NCI-H1417 (cell line): ENCODE measurements at regions not wholly inside any gene's neighbourhood (a gene's known extent, or its start where the extent isn't known, plus 50 kb on each side); places are given as distances from the start of the nearest gene placed in this dataset.
"Not testable (repeated sequence)": the region's sequence is repeated elsewhere in the genome, so short reads cannot be mapped to it uniquely, and the experiment has no call there.

Experiments
- DNase-seq, 3 experiments: peaks; one replicate each; lab custom pipeline; 2025; lab: John Stamatoyannopoulos, UW

DNA sequence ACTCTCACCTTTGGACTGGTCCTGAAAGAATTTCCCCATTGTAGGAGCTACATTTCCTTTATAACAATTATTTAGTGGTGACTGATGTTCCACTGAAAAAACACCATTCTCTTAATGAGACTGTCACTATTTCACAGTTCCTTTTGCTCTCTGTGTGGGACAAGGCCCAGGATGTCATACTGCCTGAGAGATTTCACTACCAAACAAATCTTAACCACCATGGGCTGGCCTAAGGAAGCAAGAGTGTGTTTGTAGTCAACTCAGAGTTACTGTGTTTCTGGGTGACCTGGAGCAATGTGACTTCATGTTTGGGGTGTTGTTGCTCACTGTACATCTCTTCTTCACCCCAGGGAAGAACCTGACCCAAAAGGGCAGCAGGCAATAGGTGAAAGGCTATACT, 50.1 kb upstream of the ZNF608 start:
- no peak for DNase-seq

GRCh38 chr5:124797665-124798087, 51.2 kb upstream of the ZNF608 start:
- DNase-seq = no peak

GRCh38 chr5:124798890-124799289, 52.5 kb upstream of the ZNF608 start:
- no peak for DNase-seq

GRCh38 chr5:124801551-124801950, 55.1 kb upstream of the ZNF608 start:
- DNase-seq = no peak

DNA sequence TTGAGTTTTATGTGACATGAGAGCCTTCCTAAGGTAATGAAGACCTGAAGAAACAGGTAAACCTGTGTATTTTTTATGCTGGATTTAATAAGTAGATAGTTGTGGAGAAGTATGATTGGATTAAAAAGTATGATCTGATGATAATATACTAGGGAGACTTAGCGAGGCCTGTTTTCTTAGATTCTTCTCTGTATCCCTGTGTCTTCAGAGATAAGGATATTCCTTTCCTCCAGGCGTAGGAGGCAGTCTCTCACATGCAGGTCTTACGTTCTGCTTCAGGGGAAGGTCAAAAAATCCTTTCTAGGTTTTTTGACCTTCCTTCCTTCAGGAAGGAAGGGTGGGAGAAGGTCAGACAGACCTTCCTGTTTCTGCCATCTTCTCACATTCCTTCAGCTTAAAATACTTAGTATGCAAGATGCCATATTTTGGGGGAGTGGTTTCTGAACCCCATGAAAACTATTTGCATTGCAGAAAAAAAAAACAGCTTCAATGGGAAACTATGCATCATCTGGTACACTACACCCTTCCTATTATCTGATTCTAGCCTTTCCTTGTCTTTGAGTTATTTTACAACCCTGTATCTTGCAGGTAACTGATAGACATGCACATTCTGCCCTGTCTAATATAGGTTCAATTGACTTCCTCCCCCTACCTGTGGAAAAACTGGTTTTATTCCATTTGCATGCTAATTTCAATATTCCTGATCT, 57.3 kb upstream of the ZNF608 start:
- DNase-seq = no peak

GRCh38 chr5:124806026-124806372, 59.6 kb upstream of the ZNF608 start:
- no peak for DNase-seq

GRCh38 chr5:124806373-124807077, 60.1 kb upstream of the ZNF608 start:
- DNase-seq = peak; percentile 82 to 96 (median 91)

GRCh38 chr5:124808842-124809268, 62.4 kb upstream of the ZNF608 start:
- DNase-seq = no peak

- DNase-seq = no peak
Observed at GRCh38 chr5:124810396-124811006, 64.1 kb upstream of the ZNF608 start.

DNA sequence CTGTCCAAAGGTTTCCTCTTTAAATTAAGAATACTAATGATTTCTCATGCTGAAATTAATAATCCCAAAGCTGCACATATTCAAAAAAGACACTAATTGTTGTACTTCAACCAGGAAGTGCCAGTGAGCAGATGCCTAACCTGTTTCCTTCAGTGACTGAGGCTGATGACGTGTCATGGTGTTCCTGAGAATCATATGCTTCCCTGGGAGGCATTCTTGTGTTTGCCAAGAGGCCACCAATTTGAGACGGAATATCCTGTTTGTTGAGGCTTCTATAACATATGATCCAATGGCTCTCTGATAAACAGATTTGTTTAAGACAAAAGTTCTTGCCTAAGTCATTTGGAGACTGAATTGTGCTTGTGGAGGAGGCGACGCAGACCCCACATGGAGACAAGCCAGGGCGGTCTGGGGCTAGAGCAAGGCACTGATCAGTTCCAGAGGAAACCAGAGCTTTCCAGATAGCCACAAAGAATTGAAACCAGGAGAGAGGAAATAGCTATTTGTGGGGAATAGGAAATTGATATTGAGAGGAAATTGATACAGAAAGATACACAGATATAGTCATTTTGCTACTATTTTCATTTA, 66.4 kb upstream of the ZNF608 start:
- peak in 1 of 3 experiments; percentile 7 for DNase-seq

DNA sequence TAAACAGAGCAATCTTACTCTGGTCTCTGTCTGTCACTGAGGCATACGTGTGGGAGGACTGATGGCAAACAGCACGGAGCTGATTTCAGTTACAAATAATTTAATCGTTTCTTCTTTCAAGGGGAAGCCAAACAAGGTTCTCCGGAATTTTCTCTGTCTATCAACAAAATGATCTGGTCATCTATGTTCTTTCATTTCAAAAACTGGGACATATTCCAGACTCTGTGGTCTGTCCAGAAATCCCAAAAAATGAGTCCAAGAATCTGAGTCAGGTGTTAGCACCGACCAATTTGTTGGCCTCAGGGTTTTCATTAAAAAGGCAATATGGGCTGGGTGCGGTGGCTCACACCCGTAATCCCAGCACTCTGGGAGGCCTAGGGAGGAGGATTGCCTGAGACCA, 69.9 kb upstream of the ZNF608 start:
- no peak for DNase-seq

GRCh38 chr5:124819201-124819600, 72.8 kb upstream of the ZNF608 start:
- DNase-seq = no peak

DNA sequence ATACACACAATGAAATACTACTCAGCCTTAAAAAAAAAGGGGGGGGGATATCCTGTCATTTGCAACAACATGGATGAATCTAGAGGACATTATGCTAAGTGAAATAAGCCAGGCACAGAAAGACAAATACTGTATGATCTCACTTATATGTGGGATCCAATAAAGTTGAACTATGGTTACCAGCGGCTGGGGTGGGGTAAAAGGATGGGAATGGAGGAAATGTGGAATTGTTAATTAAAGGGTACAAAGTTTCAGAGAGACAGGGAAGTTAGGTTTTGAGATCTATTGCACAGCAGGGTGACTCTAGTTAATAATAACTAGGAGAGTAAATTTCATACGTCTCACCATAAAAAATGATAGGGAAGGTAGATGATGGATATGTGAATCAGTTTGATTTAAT, 76.2 kb upstream of the ZNF608 start:
- no peak for DNase-seq

- peak in 1 of 3 experiments; percentile 13 for DNase-seq
Observed at GRCh38 chr5:124823380-124823779, 76.9 kb upstream of the ZNF608 start.

GRCh38 chr5:124824637-124825158, 78.3 kb upstream of the ZNF608 start:
- peak in 1 of 3 experiments; percentile 18 for DNase-seq

- no peak for DNase-seq
Observed at GRCh38 chr5:124825250-124825982, 79.0 kb upstream of the ZNF608 start.

- DNase-seq = no peak
Observed at GRCh38 chr5:124825983-124826337, 79.5 kb upstream of the ZNF608 start.

DNA sequence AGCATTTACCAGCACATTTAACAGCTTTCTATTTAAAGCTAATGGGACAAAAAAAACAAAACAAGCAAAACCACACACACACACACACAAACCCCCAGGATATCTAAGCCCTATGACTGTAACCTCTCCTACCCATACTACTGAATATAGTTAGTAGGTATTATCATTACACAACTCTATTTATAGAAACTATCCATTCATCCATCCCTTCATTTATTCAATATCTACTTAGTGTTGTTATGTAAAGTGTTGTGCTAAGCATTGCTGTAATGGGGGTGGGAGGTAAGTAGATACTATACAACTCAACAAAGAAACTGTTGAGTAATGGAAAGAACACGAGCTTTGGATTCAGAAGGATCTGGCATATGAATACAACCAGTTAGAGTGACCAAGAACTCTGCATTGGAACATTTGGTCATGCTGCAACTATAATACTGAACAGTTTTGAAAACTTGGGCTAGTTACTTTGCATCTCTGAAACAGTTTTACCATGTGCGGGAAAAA, 82.3 kb upstream of the ZNF608 start:
- DNase-seq = no peak

GRCh38 chr5:124831687-124832240, 85.3 kb upstream of the ZNF608 start:
- DNase-seq = peak in 1 of 3 experiments; percentile 60

DNA sequence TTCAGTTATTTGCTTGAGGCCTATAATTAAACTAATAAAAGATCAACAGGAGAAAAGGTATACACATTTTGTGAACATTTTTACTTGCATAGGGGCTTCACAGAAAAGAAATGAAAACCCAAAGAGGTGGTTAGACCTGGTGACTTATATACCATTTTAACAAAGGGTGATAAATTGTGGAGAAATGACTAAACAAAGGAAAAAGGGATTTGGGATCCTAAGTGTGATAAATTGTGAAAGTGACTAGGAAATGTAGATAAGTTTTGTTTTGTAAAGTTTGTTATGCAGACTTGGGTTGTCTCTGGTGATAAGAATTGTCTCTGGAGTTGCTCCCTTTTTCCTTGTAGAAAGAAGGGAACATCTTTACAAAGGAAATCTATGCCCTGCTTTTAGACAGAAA, 86.1 kb upstream of the ZNF608 start:
- DNase-seq = no peak

GRCh38 chr5:124836314-124836713, 89.9 kb upstream of the ZNF608 start:
- DNase-seq = not testable (repeated sequence)
